ENCODE measurements at regions not wholly inside any gene's neighbourhood (a gene's known extent, or its start where the extent isn't known, plus 50 kb on each side); places are given as distances from the start of the nearest gene placed in this dataset.

DNA sequence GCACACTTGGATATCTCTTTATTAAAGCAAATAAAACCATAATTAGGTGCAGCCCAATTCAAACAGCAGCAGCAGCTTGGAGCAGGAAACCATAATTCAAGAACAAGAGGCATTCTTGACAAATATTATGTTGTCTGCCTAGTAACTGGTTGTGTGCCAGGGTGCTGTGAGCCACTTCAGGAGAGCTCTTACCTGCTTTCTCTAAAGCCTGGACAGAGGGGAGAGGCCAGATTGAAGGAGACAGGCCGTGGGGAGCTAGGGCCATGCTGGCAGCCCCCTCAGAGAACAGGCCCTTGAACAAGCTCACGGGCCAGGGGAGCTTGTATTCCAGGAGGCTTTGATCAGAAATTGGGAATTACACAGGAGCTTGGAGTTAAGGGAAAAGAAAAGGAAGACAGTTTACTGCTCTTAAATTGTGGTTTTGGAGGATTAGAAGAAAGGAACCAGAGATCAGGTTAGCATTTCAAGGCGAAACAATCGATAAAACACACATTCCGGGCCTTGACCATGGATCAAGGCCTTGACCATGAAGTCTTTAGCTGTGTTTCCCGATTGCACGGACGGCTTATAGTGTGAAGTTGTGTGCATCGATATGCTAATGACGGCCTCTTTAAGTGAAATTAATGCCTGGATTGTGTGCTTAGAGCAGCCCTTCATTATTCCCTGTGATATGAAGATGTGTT is 69.8 kb upstream of the NKX2-2 start:
- TF ChIP-seq JUNB (IDR thresholded peaks at IDR 0.05; ENCODE audit: unreplicated experiment) = no peak
- TF ChIP-seq, protein P1, sequence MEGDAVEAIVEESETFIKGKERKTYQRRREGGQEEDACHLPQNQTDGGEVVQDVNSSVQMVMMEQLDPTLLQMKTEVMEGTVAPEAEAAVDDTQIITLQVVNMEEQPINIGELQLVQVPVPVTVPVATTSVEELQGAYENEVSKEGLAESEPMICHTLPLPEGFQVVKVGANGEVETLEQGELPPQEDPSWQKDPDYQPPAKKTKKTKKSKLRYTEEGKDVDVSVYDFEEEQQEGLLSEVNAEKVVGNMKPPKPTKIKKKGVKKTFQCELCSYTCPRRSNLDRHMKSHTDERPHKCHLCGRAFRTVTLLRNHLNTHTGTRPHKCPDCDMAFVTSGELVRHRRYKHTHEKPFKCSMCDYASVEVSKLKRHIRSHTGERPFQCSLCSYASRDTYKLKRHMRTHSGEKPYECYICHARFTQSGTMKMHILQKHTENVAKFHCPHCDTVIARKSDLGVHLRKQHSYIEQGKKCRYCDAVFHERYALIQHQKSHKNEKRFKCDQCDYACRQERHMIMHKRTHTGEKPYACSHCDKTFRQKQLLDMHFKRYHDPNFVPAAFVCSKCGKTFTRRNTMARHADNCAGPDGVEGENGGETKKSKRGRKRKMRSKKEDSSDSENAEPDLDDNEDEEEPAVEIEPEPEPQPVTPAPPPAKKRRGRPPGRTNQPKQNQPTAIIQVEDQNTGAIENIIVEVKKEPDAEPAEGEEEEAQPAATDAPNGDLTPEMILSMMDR (conservative IDR thresholded peaks at IDR 0.05; ENCODE audit: low read depth in 2 of 2) = no peak
- TF ChIP-seq, protein P2, sequence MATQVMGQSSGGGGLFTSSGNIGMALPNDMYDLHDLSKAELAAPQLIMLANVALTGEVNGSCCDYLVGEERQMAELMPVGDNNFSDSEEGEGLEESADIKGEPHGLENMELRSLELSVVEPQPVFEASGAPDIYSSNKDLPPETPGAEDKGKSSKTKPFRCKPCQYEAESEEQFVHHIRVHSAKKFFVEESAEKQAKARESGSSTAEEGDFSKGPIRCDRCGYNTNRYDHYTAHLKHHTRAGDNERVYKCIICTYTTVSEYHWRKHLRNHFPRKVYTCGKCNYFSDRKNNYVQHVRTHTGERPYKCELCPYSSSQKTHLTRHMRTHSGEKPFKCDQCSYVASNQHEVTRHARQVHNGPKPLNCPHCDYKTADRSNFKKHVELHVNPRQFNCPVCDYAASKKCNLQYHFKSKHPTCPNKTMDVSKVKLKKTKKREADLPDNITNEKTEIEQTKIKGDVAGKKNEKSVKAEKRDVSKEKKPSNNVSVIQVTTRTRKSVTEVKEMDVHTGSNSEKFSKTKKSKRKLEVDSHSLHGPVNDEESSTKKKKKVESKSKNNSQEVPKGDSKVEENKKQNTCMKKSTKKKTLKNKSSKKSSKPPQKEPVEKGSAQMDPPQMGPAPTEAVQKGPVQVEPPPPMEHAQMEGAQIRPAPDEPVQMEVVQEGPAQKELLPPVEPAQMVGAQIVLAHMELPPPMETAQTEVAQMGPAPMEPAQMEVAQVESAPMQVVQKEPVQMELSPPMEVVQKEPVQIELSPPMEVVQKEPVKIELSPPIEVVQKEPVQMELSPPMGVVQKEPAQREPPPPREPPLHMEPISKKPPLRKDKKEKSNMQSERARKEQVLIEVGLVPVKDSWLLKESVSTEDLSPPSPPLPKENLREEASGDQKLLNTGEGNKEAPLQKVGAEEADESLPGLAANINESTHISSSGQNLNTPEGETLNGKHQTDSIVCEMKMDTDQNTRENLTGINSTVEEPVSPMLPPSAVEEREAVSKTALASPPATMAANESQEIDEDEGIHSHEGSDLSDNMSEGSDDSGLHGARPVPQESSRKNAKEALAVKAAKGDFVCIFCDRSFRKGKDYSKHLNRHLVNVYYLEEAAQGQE (IDR thresholded peaks at IDR 0.05; ENCODE audit: unreplicated experiment) = no peak
- no peak for TF ChIP-seq STAT1 (IDR thresholded peaks at IDR 0.05; ENCODE audit: unreplicated experiment)
- no peak for TF ChIP-seq EZH2 (IDR thresholded peaks at IDR 0.05; ENCODE audit: low read depth, unreplicated experiment)
- no peak for TF ChIP-seq POLR2AphosphoS5 (IDR thresholded peaks at IDR 0.05; ENCODE audit: low read depth)
- TF ChIP-seq, protein P3, sequence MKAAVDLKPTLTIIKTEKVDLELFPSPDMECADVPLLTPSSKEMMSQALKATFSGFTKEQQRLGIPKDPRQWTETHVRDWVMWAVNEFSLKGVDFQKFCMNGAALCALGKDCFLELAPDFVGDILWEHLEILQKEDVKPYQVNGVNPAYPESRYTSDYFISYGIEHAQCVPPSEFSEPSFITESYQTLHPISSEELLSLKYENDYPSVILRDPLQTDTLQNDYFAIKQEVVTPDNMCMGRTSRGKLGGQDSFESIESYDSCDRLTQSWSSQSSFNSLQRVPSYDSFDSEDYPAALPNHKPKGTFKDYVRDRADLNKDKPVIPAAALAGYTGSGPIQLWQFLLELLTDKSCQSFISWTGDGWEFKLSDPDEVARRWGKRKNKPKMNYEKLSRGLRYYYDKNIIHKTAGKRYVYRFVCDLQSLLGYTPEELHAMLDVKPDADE (IDR thresholded peaks at IDR 0.05) = no peak
- no peak for TF ChIP-seq EZH2phosphoT487 (IDR thresholded peaks at IDR 0.05; ENCODE audit: unreplicated experiment)
